HG02678 (cell line): ENCODE measurements at regions not wholly inside any gene's neighbourhood (a gene's known extent, or its start where the extent isn't known, plus 50 kb on each side); places are given as distances from the start of the nearest gene placed in this dataset.
"Not testable (repeated sequence)": the region's sequence is repeated elsewhere in the genome, so short reads cannot be mapped to it uniquely, and the experiment has no call there.

Source experiments
- ATAC-seq: cut with Tn5 transposase; IDR thresholded peaks from one replicate; pipeline ENCODE4 v1.9.1; 2021; ENCODE audit warnings: mild to moderate bottlenecking, moderate library complexity; ENCODE audit not compliant: unreplicated experiment

DNA sequence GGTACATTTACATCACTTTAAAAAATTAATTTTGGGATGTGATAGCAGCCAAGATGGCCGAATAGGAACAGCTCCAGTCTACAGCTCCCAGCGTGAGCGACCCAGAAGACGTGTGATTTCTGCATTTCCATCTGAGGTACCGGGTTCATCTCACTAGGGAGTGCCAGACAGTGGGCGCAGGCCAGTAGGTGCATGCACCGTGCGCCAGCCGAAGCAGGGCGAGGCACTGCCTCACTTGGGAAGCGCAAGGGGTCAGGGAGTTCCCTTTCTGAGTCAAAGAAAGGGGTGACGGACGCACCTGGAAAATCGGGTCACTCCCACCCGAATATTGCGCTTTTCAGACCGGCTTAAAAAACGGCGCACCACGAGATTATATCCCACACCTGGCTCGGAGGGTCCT is 233.2 kb downstream of the PLOD2 start:
- ATAC-seq, result not testable (repeated sequence)

DNA sequence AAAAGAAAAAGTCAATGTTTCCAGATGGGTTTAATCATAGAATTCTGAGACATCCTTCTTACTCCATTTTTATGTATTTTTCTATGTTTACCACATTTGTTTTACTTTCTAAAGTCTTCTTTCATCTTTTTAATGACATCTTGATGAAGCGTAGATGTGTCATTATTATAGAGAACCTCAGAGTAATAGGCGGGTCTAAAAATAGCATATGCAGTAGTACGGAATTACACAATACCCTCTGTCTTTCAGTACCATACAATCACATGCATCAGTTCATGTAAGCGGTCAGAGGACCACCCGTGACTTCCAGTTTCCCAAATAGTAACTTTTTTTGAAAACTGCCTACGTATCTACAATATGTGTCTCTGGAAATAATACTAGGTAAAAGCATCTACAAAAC is 224.0 kb downstream of the PLOD2 start:
- no peak for ATAC-seq

DNA sequence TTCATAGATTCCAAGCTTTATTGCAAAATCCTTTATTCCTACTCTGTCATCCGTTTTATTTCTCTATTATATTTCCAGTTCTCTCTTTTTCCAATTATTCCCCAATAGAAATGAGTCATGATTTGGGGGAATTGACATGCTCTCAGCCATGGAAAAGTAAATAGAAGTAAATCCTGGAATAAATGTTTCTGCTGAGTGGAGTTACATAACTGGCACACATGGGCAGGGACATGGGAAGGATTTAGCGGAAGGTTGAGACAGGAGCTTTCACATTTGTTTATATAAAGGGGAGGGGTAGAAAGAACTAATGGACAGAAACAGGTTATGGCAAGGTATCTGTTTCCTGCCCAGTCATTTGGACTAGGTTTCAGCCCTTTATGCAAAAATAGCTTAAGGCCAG is 221.6 kb downstream of the PLOD2 start:
- ATAC-seq, result no peak

DNA sequence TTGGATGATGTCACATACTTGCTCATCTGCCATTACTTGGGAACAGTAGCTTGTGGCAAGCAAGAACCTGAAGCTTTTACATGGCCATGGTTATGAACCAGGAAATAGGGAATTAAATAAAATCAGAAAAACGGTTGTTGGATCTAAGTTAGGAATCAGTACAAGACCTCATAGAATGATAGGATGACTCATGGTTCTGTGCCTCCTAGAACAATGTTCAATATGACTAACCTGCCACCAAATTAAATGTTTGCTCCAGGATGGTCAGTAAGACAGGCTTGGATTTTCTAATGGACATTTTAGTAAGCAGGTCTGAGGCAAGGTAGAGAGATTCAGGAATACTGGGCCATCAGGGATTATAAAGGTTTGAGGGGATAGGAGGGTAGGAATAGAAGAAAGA is 218.9 kb downstream of the PLOD2 start:
- ATAC-seq, result no peak

DNA sequence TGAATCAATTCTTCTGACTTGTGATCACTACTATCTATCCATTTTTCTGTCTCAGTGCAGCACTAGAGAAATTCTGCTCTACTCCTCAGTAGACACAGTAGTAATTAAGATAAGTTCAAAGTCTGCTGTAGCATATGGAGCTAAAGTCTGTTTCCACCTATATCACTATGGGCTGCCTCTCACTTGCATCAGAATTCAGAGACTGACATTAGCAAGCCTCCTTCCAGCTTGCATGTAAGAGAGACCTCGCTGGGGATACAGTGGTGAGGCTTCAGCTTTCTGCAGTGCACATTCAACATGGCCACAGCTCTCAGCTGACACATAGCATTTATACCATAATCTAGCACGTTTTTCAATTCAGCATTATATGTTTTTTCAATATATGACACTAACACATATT is 217.0 kb downstream of the PLOD2 start:
- ATAC-seq, result no peak

DNA sequence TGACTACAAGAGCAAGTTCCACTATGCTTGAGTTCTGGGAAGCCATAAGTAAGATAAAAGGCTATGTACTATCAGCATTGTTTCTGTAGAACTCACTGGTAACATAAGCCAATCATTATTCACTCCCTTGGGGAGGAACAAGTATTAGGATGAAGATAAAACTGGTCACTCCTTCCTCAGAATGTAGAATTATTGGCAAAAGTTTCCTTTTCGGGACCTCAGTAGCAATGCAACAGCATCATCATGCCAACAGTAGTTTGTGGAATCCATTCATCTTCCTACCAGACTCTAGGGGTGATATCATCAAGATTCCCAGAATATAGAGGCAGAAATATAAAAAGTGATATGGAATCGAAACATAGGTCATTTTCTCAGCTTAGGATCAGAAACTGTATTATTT is 209.5 kb downstream of the PLOD2 start:
- no peak for ATAC-seq

DNA sequence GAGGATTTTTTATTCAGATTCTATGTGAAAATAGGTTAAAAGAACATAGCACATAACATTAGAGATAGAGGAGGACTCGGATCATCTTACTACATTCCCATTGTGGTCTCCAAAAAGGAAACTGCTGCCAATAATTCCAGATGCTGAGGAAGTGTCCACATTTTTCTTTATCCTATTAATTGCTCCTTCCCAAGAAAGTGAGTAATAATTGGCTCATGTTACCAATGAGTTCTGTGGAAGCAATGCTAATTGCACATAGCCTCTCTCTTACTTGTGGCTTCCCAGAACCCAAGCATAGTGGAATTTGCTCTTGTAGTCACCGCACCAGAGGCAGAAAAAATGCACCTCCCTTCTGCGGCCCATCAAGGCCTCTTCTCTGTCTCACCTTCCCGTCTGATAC is 208.4 kb downstream of the PLOD2 start:
- no peak for ATAC-seq

DNA sequence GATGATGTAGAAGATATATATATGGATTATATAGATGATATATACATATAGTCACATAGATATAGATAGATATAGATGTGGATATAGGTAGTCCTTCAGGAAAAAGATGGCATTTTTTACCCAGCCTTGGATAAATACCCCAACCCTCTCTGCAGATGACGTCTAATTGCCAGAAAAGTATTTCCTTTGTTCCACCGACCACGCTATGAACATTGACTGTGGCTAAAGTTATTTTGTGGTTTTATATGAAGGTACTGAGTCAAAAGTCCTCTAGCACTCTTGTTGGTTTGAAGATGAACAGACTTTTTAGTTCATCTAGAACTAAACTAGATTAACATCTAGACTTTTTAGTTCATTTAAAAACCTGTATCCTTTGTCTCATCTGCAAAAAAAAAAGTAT is 207.7 kb downstream of the PLOD2 start:
- no peak for ATAC-seq

DNA sequence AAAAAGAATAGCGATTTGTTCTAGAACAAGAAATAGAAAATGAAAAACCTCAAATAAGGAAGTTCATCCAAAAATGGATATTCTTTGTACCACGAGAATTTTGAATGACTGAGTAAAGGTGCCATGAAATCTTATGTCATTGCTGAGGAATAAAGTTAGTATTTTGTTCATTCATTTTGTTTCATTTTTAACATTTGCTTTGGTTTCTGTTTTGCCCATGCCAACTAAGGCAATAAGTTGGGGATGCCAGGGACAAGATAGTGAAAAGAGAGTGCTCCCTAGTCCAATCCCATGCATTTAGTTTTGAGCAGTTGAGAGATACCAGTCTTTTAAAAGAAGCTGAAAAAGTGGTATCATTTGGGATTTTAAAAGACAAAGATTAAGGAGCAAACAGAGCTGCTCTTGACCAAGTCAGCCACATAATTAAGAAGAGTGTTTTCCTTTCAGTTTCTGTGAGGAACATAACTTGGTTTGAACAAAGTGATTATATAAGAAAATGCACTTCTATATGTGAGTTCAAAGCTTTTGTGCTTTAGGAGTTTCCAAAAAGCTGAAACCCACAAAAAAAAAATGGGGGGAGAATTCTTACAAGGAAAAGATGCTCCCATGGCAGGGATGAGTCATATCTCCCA is 201.4 kb downstream of the PLOD2 start:
- ATAC-seq, result no peak

DNA sequence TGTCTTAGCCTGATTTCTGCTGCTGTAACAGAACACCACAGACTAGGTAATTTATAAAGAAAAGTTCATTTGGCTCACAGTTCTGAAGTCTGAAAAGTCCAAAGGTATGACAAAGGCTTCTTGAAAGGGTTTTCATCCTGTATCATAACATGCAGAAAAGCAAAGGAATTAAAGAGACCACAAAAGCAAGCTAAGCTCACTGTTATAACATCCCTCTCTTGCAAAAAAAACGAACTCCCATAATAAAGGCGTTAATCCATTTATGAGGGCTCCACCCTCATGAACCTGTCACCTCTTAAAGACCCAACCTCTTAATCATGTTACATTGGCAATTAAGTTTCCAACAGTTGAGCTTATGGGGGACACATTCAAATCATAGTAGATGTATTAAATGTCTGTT is 197.9 kb downstream of the PLOD2 start:
- no peak for ATAC-seq

DNA sequence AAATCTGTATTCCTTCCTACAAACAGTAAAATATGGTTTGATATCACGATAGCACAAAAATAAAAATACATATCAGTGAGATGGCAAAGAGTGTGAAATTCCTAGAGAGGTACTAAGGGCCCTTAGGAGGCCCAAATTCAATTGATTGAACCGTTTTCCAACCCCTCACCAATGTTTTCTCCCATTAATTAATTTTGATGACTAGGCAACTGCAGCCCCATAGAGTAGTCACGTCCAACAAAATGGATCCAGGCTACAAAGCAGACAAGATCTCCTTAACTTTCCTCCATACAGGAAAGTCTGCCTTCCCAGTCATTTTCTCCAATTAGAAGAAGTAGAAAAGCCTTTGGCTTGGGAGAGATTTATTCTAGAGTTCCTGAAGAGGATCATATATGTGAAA is 193.9 kb downstream of the PLOD2 start:
- no peak for ATAC-seq

DNA sequence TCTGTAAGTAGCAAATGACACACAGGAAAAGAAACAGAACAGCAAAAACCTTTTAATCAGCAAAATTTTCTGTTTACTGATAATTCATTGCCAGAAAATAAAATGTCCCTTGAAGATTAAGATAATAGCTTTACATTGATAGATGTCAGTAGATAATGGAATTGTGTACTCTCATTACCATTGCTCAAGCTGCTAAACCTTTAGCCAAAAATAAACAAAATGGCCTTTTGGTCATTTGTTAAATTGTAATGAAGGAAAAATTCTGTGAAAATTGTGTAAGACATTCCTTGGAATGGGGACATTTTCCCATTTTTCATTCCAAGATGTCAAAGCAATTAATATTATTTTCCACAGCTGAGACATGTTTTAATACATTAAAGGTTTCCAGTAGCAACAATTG is 189.8 kb downstream of the PLOD2 start:
- no peak for ATAC-seq

DNA sequence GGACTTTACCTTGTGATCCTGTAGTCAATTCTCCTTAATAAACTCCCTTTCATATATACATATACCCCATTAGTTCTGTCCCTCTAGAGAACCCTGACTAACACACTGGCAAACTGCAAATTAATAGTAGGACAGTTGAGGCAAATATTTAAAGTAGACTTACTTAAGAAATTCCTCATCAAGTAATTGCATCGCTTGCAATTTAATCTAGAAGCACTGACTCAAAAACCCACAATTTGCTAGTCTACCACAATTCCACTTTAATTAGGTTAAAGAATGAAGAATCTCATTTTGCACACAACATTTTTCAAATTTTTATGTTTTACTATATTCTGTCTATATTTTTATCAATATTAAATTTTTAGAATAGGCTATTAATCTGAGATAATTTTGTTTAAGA is 188.1 kb downstream of the PLOD2 start:
- no peak for ATAC-seq

DNA sequence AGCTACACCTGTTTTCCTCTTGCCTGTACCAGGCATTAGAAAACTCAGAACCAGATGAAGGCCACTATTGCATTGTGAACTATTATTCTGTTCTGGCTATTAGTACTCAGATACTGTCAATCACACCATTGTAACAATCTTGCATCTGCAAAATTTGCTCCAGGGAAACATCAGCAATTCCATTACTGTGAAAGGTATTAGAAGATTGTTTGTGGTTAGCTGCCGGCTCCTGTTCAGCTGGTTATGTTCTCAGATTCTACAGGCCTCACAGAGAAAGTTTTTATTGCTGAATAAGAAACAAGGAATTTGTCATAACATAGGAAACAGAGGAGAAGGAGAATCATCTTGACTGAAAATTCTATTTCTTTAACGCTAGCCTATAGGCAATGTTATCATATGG is 179.9 kb downstream of the PLOD2 start:
- ATAC-seq, result no peak

DNA sequence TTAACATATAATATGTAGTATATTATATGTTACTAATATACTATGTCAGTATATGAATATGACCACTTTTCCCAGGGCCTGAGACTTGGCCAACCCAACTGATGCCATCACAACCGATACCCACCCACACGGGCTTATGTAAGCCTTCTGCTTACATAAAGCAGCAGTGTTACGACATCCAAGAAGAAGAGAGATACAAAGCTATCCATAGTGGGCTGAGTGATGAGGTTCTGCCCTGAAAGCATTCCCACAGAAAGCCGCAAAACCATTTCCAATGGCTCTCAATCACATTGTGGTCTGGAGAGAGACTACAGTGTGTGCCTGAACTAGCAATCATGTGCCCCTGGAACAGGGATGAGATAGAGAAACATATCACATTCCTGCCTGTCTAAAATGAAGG is 177.9 kb downstream of the PLOD2 start:
- ATAC-seq, result no peak
